HG03354 (cell line): ENCODE measurements at regions not wholly inside any gene's neighbourhood (a gene's known extent, or its start where the extent isn't known, plus 50 kb on each side); places are given as distances from the start of the nearest gene placed in this dataset.
"Not testable (repeated sequence)": the region's sequence is repeated elsewhere in the genome, so short reads cannot be mapped to it uniquely, and the experiment has no call there.

Source experiments
- ATAC-seq: cut with Tn5 transposase; IDR thresholded peaks from one replicate; pipeline ENCODE4 v1.9.1; 2021; ENCODE audit warnings: mild to moderate bottlenecking; ENCODE audit not compliant: unreplicated experiment, poor library complexity, severe bottlenecking

DNA sequence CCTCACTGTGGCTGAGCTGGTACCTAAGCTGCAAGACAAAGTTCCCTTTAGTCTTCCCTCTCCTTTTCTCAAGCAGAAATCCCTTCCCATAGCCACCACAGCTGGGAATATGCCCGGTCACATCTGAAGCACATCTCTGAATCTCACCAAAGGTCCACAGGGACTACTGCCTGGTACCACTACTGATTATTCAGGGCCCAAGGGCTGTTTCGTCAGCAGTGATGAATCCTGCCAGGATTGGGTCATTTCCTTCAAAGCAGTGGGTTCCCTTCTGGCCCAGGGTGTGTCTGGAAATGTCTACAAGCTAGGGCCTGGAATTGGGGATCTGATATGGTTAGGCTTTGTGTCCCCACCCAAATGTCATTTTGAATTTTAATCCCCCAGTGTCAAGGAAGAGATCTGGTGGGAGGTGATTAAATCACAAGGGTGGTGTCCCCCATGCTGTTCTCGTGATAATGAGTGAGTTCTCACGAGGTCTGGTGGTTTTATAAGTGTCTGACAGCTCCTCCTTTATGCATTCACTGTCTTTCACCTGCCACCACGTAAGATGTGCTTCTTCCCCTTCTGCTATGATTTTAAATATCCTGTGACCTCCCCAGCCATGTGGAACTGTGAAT is 83.2 kb upstream of the FST start:
- no peak for ATAC-seq

DNA sequence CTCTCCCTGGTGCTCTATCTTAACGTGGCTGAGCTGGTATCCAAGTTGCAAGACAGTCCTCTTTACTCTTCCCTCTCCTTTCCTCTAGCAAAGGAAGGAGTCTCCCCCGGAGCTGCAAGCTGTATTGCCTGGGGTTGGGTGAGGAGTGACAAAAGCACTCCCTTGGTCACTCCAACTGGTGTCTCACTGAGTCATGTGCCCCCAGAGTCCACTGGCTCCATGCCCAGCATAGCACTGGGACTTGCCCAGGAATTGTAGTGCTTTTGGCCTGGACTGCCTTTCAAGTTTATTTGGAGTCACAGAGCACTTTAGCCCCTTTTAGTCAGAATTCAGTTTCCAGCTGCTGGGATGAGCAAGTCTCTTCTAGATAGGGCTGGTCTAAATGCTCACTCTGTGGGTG is 82.6 kb upstream of the FST start:
- no peak for ATAC-seq

DNA sequence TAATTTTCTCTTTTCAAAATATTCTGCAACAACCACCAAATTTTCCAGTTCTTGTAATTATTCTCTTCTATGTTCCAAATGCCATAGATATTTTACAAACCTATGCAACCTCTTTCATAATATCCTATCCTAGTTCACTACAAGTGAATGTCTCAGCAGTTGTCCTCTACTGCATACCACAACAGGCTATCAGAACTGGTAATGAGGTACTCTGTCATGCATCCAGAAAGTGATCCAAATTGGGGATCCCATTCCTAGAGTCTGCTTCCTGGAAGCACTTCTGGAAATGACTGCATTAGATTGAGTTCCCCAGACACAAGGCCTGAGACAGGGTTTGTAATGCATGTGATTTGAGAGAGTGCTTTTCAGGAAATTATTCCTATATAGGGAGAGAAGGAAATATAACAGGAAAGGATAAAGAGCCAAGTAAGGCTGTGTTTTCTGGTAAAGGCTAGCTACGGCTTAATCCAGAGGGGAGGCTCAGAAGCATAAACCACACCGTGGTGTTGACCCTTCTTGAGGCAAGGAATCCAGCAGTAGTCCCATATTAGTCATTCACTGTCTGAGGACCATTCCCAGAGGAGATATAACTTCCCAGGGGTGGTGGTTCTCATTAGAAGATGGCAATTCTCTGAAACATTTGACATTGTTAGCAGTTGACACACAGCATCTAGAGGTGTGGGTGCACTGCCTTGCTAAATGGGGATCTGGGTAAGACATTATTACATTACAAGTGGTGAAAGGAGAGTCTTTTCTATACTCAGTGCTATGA is 80.3 kb upstream of the FST start:
- no peak for ATAC-seq

DNA sequence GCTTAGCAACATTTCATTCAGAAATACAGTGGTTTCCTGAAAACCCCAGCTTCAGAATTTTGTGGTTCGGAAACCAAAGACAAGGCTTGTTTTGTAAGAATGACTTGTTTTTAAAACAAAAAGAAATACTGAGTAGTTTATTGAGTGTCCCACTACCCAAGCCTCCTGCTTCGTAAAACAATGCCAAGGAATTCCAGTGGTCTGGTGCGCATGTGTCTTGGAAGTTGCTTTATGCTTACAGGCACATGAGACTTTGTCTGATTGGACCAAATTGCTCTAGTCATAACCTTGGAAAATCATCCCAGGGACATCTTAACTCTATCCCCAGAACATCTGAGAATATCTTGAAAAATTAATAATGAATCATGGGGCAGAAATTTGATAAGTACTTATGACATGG is 77.1 kb upstream of the FST start:
- ATAC-seq = no peak

DNA sequence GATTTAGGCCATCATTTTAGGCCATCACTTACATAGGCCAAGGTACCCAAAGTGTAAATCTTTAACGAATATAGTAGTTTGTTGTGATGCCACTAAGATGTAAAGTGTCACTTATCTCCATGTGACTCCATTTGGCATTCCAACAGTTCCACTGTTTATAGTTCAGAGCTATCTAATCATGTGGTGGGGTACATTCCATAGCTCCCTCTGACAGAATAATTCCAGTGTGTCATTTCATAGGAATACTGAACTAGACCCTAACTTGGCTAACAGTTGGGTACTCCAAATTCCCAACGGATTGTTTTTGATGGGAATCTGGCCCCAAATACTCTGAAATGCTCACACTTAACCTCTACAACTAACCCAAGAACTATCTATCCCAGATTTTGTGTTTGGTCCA is 76.7 kb upstream of the FST start:
- no peak for ATAC-seq

DNA sequence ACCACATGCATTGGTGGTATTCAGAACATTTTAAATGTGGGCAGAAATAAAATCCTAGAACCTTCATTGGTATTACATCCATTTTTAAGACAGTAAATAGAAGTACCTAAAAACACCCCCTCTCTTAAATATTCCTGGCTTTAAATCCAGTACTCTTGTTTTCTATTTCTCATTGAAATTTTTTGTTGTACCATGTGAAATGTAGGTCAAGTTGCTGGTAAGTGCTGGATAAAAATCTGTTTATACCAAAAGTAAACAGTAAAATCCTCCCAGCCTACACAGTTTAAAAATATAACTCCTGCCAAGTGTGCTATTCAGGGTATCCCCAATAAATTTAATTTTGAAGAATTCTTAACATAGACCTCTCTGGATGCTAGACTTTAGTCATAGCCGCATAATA is 75.0 kb upstream of the FST start:
- no peak for ATAC-seq

DNA sequence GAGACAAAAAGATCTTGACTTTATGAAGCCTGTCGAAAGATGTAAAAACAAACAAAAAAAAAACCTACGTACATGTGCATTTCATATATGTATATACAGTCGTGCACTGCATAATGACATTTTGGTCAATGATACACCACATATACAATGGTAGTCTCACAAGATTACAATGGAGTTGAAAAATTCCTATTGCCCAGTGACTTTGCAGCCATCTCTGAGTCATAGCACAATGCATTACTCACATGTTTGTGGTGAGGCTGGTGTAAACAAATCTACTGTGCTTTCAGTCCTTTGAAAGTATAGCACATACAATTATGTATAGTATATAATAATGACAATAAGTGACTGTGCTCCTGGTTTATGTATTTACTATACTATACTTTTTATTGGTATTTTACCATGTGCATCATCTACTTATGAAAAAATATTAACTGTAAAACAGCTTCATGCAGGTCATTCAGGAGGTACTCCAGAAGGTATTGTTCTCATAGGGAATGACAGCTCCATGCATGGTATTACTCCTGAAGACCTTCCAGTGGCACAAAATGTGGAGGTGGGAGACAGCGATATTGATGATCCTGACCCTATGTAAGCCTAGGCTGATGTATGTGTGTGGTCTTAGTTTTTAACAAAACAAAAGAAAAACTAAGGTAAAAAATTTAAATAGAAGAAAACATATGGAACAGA is 73.7 kb upstream of the FST start:
- ATAC-seq = no peak

DNA sequence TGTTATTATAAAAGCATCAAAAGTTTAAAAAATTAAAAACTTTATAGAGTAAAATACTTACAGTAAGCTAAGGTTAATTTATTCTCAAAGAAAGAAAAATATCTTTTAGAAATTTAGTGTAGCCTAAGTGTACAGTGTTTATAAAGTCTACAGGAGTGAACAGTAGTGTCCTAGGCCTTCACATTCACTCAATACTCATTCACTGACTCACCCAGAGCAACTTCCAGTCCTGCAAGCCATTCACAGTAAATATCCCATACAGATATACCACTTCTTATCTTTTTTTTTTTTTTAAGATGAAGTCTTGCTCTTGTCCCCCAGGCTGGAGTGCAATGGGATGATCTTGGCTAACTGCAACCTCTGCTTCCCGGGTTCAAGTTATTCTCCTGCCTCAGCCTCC is 73.1 kb upstream of the FST start:
- ATAC-seq = no peak

DNA sequence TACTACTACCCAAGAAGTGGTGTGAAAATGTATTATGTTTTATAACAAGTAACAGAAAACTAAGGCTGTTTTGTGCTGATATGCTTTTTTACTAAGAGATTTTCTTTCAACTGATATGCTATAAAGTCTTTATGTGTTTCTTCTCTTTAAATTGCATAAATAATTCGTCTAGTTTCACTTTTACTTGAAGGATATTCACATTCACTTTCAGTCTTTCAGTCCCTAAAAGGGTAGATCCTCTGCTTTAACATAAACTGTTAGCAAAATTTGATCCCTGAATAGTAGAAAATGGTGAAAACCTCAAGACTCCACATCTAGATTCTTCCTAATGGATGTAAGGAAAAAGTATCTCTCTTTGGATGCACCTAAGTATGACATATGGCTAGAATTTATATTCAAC is 69.0 kb upstream of the FST start:
- no peak for ATAC-seq

DNA sequence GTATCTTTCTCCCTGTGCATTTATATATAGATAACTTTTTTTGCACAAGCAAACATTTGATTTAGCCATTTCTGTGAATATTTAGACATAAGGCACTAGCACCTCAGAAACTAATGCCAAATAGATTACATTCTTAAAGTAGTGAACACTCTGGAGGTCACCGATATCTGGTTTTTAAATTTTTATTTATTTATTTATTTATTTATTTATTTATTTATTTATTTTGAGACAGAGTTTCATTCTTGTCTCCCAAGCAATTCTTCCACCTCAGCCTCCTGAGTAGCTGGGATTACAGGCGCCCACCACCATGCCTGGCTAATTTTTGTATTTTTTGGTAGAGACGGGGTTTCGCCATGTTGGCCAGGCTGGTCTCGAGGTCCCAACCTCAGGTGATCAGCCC is 67.9 kb upstream of the FST start:
- not testable (repeated sequence) for ATAC-seq

DNA sequence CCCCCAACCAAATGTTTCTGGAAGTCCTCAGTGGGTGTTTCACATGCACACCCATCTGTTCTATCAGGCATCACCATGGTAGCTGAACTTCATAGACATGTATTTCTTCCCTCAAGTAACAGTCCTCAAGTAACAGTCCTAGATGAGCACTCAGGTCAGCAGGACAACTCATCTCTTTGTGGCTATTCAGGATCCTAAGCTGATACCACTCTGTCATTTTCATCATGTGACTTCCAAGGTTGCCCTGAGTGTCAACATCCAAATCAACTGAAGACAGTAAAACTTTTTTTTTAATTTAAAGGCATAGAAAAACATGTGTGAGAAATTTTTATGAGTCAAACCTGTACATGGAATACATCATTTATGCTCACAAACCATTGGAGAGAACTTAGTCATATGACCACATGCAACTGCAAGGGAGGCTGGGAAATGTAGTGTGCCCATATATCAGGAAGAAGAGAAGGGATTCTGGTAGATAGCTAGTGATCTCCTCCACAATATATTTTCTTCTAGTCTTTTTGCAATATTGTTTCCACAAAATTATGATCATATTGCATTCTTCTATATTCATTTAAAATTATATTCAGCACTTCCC is 64.2 kb upstream of the FST start:
- no peak for ATAC-seq

DNA sequence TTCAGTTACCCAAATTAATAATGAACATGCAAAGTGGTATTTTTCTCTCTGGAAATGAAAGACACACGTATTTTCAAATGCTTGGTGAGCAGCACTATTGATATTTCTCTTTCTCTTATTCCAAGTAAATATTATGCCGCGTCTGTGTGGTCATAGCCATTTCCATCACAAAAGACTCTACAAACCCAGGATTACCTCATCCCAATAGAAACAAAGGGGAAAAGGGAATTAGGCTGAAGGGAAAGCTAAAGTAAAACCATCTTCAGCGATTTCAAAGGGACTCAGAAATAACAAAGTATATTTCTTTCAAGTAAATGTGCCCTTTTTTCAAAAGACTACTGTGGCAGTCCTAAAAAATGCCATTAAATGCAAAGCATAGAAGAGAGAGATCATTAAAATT is 62.0 kb upstream of the FST start:
- ATAC-seq = no peak

DNA sequence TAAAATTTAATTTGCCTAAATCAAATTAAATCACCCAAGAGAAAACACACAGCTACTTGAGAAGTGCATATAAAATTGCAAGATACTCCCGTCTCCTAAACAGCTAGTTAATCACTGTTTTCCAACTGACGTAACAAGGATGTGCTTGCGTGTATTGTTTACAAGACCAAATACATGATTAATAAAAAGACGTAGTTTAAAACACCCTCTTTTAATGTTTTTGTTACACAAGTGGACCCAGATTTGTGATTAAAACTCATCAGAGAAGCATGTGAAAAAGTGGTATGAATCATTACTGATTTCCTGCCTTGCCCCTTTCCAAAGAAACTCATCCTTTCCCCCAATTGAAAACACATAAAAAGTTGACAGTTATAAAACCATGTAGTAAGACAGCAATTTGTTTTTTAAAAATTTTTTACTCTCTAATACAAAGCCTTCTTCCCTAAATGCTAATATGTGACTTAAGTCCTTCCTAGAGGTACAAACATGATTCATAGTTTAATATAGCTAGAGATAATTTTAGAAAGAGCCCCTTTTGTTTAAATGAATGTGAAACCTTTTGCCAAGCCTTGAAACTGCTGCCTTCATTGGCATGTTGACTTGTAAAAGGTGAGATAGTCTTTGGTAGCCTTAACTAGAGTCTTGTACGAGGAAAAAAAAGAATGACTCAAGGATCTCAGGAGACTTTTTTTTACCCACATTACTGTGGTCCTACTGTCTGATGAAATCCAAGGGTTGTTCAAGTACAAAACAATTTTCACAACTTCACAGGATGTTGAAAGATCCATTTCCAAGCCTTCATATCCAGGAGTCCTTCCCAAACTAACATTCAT is 61.4 kb upstream of the FST start:
- ATAC-seq = no peak

DNA sequence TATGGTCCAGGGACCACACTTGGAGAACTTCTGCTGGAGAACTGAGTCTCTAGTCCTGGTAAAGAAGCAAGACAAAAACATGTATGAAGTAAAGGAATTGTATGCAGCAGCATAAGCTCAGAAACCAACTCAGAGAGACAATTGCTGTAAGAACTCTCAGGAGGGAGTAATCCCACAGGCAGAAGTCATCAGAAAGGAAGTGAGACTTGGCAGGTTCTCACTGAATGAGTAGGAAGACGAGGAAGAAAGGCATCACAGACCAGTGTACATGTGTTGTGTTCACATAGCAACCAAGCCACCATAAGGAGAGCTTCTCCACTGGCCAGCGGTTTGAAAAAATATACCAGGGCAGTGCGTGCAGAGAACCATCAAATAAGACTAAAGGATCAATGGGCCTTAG is 57.9 kb upstream of the FST start:
- no peak for ATAC-seq

DNA sequence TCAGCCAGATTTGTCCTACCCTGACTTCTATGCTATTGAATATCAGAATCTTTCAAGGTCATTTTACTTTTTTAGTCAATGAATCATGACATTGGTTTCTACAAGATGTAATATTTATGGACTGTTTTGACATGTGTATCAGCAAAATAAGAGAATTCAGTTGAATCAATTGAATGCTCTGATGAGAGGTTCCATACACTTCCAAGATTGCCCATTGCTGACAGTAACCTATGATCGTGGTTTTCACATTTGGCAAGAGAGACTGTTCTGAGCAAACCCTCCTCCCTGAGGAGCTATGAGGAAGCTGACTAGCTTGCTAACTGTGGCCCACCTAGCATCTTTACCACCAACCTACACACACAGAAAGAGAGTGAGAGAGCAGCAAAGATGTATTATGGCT is 56.7 kb upstream of the FST start:
- no peak for ATAC-seq

DNA sequence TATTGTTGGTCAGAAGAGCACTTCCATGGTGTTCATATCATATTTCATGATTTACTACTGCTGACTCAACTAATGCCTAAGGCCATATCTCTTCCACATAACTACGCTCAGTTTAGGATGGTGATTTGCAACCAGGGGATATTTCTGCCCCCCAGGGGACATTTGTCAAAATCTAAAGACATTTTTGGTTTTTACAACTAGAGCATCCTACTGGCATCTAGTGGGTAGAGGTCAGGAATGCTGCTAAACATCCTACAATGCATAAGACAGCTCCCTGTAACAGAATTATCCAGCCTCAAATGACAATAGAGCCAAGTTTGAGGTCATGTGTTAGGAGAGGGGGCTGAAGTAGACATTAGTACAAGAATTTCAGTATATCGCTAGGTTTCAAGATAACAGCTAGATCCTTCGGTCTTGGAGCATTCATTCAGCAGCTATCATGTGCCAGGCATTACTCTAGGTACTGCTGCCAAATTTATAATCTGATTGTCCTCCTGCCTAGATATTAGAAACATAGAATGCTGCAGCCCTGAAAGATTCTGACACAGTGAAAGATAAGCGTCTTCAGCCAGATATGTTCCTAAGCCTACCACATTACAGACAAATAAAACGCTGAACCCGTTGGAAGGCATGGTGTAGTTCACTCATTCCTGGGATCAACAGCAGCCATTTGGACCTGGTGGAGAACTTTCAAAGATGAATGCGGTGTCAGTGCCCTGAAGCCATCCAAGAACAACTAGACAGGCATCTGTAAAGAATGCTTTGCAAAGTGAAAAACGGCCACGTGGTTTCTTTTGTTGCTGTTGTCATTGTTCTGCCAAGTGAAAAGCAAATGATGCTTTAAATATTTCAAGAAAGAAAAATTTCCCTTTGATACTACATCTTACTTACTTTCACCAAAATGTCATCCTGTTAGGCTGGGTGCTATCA is 55.5 kb upstream of the FST start:
- ATAC-seq = no peak

DNA sequence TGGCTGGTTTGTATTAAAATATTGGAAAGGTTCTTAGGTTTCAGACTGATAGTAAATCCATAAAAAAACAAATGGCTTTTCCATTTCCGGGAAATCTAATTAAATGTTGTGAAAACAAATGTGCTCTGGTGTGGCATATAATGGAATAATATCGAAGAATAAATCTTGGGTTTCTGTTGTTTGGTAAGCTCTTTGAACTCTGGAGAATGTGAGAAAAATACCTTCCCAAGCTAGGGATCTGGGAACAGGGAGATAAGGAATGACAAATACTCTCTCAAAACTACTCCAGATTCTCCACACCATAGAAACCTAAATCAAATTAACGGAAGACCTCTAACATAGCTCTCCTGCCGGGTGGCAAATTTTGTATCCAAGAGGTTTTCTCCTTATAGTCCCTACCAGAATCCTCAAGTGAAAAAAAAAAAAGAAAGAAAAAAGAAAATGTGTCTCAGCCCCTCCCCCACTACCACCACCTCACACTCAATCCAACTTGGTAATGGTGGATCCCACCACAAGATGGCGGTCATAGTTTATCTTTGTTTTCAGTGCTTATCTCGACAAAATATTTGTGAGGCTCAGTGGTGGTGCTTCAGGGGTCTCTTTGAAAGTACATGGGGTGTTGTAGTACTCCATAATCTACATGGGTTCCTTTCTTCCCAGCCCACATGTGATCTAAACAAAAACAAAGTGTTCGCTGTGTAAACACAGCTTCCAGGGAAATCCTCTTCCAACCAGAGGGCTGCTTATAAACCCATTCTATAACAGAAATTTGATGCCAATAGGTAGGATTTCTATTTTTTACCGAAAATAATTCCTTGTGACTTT is 54.5 kb upstream of the FST start:
- ATAC-seq = no peak

DNA sequence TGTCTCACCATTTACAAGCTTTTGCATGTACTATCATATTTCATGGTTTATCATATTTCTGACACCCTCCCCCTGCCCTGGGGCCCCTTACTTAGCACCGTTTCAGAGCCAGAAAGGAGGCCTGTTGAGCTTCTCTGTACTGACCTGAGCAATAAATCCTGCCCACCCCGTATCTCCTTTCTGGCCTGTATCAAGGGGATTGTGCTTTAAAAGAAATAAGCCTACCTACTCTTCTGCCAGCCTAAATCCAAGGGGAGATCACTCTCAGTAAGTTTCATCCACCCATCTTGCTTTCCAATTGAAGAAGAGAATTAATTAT is 54.0 kb upstream of the FST start:
- ATAC-seq = no peak
